IPS-18a (cell line): ENCODE measurements at regions not wholly inside any gene's neighbourhood (a gene's known extent, or its start where the extent isn't known, plus 50 kb on each side); places are given as distances from the start of the nearest gene placed in this dataset.
"Not testable (repeated sequence)": the region's sequence is repeated elsewhere in the genome, so short reads cannot be mapped to it uniquely, and the experiment has no call there.

Experiments used
- H3K27ac ChIP-seq: one replicate; pipeline ENCODE4 v1.5.1; 2013; ENCODE audit warnings: low read length
- H3K27me3 ChIP-seq: one replicate; pipeline ENCODE4 v1.6.1; 2013; ENCODE audit warnings: mild to moderate bottlenecking, low read length; ENCODE audit not compliant: control insufficient read depth, insufficient read depth
- H3K36me3 ChIP-seq: one replicate; pipeline ENCODE4 v1.6.1; 2013; ENCODE audit warnings: low read depth, low read length; ENCODE audit not compliant: control insufficient read depth
- H3K4me1 ChIP-seq: one replicate; pipeline ENCODE4 v1.6.1; 2013; ENCODE audit warnings: low read depth, low read length; ENCODE audit not compliant: control insufficient read depth
- H3K4me3 ChIP-seq: one replicate; pipeline ENCODE4 v1.5.1; 2013; ENCODE audit warnings: low read length
- H3K9ac ChIP-seq: one replicate; pipeline ENCODE4 v1.6.1; 2013; ENCODE audit warnings: mild to moderate bottlenecking, low read length, moderate library complexity
- H3K9me3 ChIP-seq: one replicate; pipeline ENCODE4 v1.6.1; 2013; ENCODE audit warnings: low read depth, low read length; ENCODE audit not compliant: control insufficient read depth

- H3K4me1 ChIP-seq, result peaks cover 11% of the 10 kb centered on the region
- no peak overlapping the region for H3K4me3 ChIP-seq
- H3K9me3 ChIP-seq, result no peaks in the 10 kb centered on the region
- H3K27ac ChIP-seq, result no peak overlapping the region
- H3K36me3 ChIP-seq, result no peaks in the 10 kb centered on the region
- no peak overlapping the region for H3K9ac ChIP-seq
- H3K27me3 ChIP-seq, result no peaks in the 10 kb centered on the region
These were observed 174.6 kb downstream of the PCTP start for GRCh38 chr17:55925440-55925839.

GRCh38 chr17:55926276-55926990 lies 175.6 kb downstream of the PCTP start:
- no peaks in the 10 kb centered on the region for H3K36me3 ChIP-seq
- H3K9ac ChIP-seq, result no peak overlapping the region
- H3K27me3 ChIP-seq, result no peaks in the 10 kb centered on the region
- no peak overlapping the region for H3K4me3 ChIP-seq
- peaks cover 11% of the 10 kb centered on the region for H3K4me1 ChIP-seq
- no peak overlapping the region for H3K27ac ChIP-seq
- H3K9me3 ChIP-seq, result no peaks in the 10 kb centered on the region

- H3K9ac ChIP-seq, result no peak overlapping the region
- H3K27me3 ChIP-seq, result no peaks in the 10 kb centered on the region
- H3K9me3 ChIP-seq, result no peaks in the 10 kb centered on the region
- no peak overlapping the region for H3K4me3 ChIP-seq
- H3K27ac ChIP-seq, result no peak overlapping the region
- no peaks in the 10 kb centered on the region for H3K36me3 ChIP-seq
- peaks cover 16% of the 10 kb centered on the region for H3K4me1 ChIP-seq
These were observed 179.5 kb downstream of the PCTP start for GRCh38 chr17:55930291-55930809.

- Histone ChIP-seq H3K27me3 (no peaks in the 10 kb centered on the region), H3K4me3 (no peak overlapping the region), H3K36me3 (no peaks in the 10 kb centered on the region), H3K9me3 (no peaks in the 10 kb centered on the region), H3K4me1 (peaks cover 10% of the 10 kb centered on the region), H3K27ac (no peak overlapping the region), H3K9ac (no peak overlapping the region)
These were observed 180.6 kb downstream of the PCTP start for GRCh38 chr17:55931446-55931845.

GRCh38 chr17:55932973-55933372 lies 182.1 kb downstream of the PCTP start:
- no peaks in the 10 kb centered on the region for H3K9me3 ChIP-seq
- peaks cover 5% of the 10 kb centered on the region for H3K4me1 ChIP-seq
- no peak overlapping the region for H3K9ac ChIP-seq
- no peak overlapping the region for H3K27ac ChIP-seq
- H3K4me3 ChIP-seq, result no peak overlapping the region
- no peaks in the 10 kb centered on the region for H3K27me3 ChIP-seq
- H3K36me3 ChIP-seq, result no peaks in the 10 kb centered on the region

GRCh38 chr17:55939181-55939810 lies 188.4 kb downstream of the PCTP start:
- H3K9ac ChIP-seq, H3K36me3 ChIP-seq, H3K27ac ChIP-seq, H3K4me3 ChIP-seq, H3K27me3 ChIP-seq, H3K9me3 ChIP-seq, H3K4me1 ChIP-seq: not testable (repeated sequence)

- Histone ChIP-seq H3K9ac (no peak overlapping the region), H3K27ac (no peak overlapping the region), H3K4me3 (no peak overlapping the region), H3K4me1 (no peaks in the 10 kb centered on the region), H3K27me3 (no peaks in the 10 kb centered on the region), H3K9me3 (no peaks in the 10 kb centered on the region), H3K36me3 (no peaks in the 10 kb centered on the region)
These were observed 193.5 kb upstream of the ANKFN1 start for GRCh38 chr17:55959756-55960155.

GRCh38 chr17:55961386-55961785 lies 191.9 kb upstream of the ANKFN1 start:
- Histone ChIP-seq H3K9me3 (no peaks in the 10 kb centered on the region), H3K4me1 (no peaks in the 10 kb centered on the region), H3K27me3 (no peaks in the 10 kb centered on the region), H3K4me3 (no peak overlapping the region), H3K9ac (no peak overlapping the region), H3K36me3 (no peaks in the 10 kb centered on the region), H3K27ac (no peak overlapping the region)

- Histone ChIP-seq H3K9ac (no peak overlapping the region), H3K27ac (no peak overlapping the region), H3K9me3 (no peaks in the 10 kb centered on the region), H3K36me3 (no peaks in the 10 kb centered on the region), H3K4me1 (no peaks in the 10 kb centered on the region), H3K27me3 (no peaks in the 10 kb centered on the region), H3K4me3 (no peak overlapping the region)
These were observed 190.3 kb upstream of the ANKFN1 start for GRCh38 chr17:55962951-55963401.

GRCh38 chr17:55964191-55964590 lies 189.1 kb upstream of the ANKFN1 start:
- H3K36me3 ChIP-seq, result no peaks in the 10 kb centered on the region
- H3K27me3 ChIP-seq, result no peaks in the 10 kb centered on the region
- no peaks in the 10 kb centered on the region for H3K9me3 ChIP-seq
- no peaks in the 10 kb centered on the region for H3K4me1 ChIP-seq
- H3K4me3 ChIP-seq, result no peak overlapping the region
- no peak overlapping the region for H3K27ac ChIP-seq
- H3K9ac ChIP-seq, result no peak overlapping the region

GRCh38 chr17:55965051-55965450 lies 188.2 kb upstream of the ANKFN1 start:
- Histone ChIP-seq H3K9ac (no peak overlapping the region), H3K27ac (no peak overlapping the region), H3K9me3 (no peaks in the 10 kb centered on the region), H3K27me3 (no peaks in the 10 kb centered on the region), H3K4me3 (no peak overlapping the region), H3K4me1 (peaks cover 5% of the 10 kb centered on the region), H3K36me3 (no peaks in the 10 kb centered on the region)
